Urinary bladder (tissue), 3 donors: ENCODE measurements at regions not wholly inside any gene's neighbourhood (a gene's known extent, or its start where the extent isn't known, plus 50 kb on each side); places are given as distances from the start of the nearest gene placed in this dataset.
A peak's percentile ranks its signal among the peaks of the same experiment; 100 is the strongest.

Experiments used
- DNase-seq: peaks from one replicate; pipeline ENCODE4 v3.0.0-alpha.2; 2015; ENCODE audit errors: extremely low spot score
- H3K27ac ChIP-seq: one replicate; pipeline ENCODE4 v1.5.1; 2013; ENCODE audit warnings: low read depth, mild to moderate bottlenecking, moderate library complexity
- H3K36me3 ChIP-seq: one replicate; pipeline ENCODE4 v1.6.1; 2013; ENCODE audit warnings: mild to moderate bottlenecking, moderate library complexity; ENCODE audit not compliant: insufficient read depth
- H3K4me1 ChIP-seq: one replicate; pipeline ENCODE4 v1.6.1; 2013; ENCODE audit warnings: mild to moderate bottlenecking, moderate library complexity; ENCODE audit not compliant: insufficient read depth
- H3K4me3 ChIP-seq: one replicate; pipeline ENCODE4 v1.5.1; 2013; ENCODE audit warnings: low read depth, low read length
- WGBS: extraction: QIAGEN DNeasy Blood & Tissue Kit; methylation state at CpG from one replicate; pipeline ENCODE4 v1.1.7; 2013; 5-methylcytosine and 5-hydroxymethylcytosine counted together
- donor health status: healthy with polysubstance abuse.
- donor health status: healthy.

DNA sequence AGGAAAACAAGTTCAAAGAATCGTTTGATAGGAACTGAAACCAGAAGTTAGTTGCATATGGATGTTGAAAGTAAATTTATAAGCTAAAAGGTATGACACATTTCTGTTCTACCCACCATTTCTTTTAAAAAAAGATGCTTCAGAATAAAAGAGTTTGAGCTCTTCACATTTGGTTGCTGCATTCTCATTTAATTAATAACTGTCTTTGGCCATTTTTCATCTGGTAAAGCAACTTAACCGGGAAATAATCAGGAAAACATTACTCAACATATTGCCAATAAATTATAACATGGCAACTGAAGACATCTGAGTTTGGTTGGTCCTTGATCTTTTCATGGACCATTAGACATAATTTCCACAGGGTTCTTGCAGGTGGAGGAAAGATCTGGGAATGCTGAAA, 180.2 kb upstream of the TWIST2 start:
- H3K27ac ChIP-seq, result no peak overlapping the region
- no peaks in the 10 kb centered on the region for H3K4me1 ChIP-seq
- H3K4me3 ChIP-seq, result no peak overlapping the region
- DNase-seq, result no peak
- H3K36me3 ChIP-seq, result no peaks in the 10 kb centered on the region
- 62% methylated on average over 2 of the region's 2 CpGs for WGBS

GRCh38 chr2:238668426-238668825, 179.5 kb upstream of the TWIST2 start:
- Histone ChIP-seq H3K4me3 (no peak overlapping the region), H3K4me1 (no peaks in the 10 kb centered on the region), H3K36me3 (no peaks in the 10 kb centered on the region), H3K27ac (no peak overlapping the region)
- no peak for DNase-seq
- WGBS, result 87% methylated on average over 1 of the region's 1 CpG

DNA sequence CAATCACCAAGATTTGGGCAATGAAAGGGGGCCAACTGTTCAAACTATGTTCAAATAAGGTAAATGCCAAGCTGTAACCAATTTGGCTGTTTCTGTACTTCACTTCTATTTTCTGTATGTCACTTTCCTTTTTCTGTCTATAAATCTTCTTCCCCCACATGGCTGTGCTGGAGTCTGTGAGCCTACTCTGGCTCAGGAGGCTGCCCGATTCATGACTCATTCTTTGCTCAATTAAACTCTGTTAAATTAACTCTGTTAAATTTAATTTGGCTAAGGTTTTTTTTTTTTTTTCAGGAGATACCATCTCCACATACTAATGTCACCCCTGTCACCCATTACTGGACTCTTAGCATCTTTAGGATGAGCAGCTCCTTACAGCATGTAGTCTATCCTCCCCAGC, 178.8 kb upstream of the TWIST2 start:
- Histone ChIP-seq H3K4me3 (no peak overlapping the region), H3K36me3 (no peaks in the 10 kb centered on the region), H3K27ac (no peak overlapping the region), H3K4me1 (no peaks in the 10 kb centered on the region)
- no peak for DNase-seq
- WGBS, result 93% methylated on average over 1 of the region's 1 CpG

DNA sequence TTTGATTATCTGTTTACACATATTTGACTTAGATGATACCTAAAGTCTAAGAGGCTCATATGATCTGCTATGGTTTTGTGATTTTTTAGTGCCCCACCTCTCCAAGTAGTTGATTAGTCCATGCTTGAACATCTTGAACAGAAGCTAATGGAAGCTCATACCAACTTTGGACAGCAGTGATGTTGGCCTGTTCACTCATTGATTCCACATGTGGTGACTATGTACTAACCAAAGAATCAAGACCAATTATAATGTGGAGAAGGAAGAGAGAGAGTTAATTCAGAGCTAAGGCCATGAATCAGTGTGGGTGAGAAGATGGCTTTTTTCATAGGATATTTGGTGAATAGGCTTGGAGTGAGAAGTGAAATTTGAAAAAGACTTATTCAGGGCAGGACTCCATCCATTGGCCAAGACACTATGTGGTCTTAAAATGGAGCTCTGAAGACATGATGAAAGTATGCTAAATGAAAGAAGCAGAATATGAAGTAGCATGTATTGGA, 178.3 kb upstream of the TWIST2 start:
- Histone ChIP-seq H3K27ac (no peak overlapping the region), H3K4me1 (no peaks in the 10 kb centered on the region), H3K4me3 (no peak overlapping the region), H3K36me3 (no peaks in the 10 kb centered on the region)
- no peak for DNase-seq

DNA sequence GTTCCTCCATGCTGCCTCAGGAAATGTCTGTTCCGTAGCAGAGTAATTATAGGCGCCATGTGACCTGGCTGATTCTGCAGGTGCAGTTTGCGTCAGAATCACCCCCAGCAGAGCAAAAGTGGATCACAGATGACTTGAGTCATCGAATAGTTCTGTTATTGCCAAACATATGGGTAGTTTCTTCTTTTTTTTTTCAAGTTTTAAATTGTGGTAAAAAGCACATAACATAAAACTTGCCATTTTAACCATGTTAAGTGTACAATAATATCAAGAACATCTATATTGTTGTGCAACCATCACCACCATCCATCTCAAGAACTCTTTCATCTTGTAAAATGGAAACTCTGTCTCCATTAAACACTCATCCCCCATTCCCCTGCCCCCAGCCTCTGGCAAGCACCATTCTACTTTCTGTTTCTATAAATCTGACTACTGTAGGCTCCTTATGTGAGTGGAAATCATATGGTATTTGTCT, 177.7 kb upstream of the TWIST2 start:
- H3K36me3 ChIP-seq, result no peaks in the 10 kb centered on the region
- H3K4me3 ChIP-seq, result no peak overlapping the region
- no peaks in the 10 kb centered on the region for H3K4me1 ChIP-seq
- no peak for DNase-seq
- no peak overlapping the region for H3K27ac ChIP-seq
- WGBS, result 81% methylated on average over 4 of the region's 4 CpGs

DNA sequence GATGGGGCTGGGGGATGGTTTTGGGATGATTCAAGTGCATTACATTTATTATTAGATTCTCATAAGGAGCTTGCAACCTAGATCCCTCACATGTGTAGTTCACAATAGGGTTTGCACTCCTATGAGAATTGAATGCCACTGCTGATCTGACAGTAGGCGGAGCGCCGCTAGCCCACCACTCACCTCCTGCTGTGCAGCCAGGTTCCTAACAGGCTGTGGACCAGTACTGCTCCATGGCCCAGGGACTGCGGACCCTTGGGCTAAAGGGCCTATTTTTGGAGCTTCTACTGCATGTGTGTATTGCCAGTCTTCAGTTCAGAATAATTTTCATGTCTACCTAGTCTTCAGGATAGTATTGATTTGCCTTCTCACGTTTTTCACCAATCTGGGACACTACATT, 165.3 kb upstream of the TWIST2 start:
- no peak overlapping the region for H3K4me3 ChIP-seq
- no peaks in the 10 kb centered on the region for H3K36me3 ChIP-seq
- H3K4me1 ChIP-seq, result no peaks in the 10 kb centered on the region
- no peak for DNase-seq
- WGBS, result 97% methylated on average over 5 of the region's 5 CpGs
- no peak overlapping the region for H3K27ac ChIP-seq

DNA sequence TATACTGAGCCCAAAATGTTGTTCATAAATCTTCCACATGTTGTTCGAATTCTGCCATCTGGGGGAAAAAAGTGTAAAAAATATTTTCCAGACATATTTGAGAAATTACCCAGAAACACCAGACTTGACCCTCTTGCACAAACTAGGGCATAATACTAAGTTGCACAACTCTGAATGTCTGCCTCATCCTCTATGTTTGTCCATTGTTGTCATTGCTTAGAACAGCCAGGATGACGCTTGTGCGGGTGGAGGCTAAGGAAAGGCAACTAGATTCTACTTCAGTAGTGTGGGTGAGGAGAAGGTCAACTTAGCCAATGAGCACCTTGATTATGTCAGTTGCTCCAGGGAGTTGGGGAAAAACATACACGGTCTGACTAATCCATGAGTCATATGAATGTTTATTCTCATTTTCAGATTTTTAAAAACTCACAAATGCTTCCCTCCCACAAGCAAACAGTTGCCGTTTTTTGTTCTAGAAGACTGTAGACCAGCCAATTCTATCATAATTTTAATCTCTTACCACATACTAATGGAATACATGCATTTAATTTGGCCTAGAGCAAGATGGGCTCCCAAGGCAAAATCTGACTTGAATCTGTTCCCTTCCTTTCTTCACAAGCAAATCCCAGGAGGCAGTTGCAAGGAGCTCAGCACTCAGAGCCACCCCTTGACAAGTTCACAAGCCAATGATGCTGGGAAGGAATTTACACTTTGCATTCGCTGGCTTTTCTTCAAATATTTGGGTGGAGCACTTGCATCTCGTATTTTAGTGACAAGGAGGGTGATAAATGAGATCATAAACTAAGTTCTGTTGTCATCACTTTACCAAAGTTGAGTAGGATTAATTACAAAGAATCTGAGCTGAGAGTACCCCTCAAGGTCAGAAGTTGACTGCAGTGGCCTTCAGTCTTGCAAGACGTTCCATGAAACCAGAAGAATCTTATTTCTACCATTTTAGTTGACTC, 163.2 kb upstream of the TWIST2 start:
- H3K36me3 ChIP-seq, result no peaks in the 10 kb centered on the region
- WGBS, result 34% methylated on average over 8 of the region's 8 CpGs
- H3K4me3 ChIP-seq, result no peak overlapping the region
- no peak overlapping the region for H3K27ac ChIP-seq
- peak; percentile 39 for DNase-seq
- H3K4me1 ChIP-seq, result no peaks in the 10 kb centered on the region

GRCh38 chr2:238685327-238685709, 162.6 kb upstream of the TWIST2 start:
- Histone ChIP-seq H3K4me1 (no peaks in the 10 kb centered on the region), H3K27ac (no peak overlapping the region), H3K36me3 (no peaks in the 10 kb centered on the region), H3K4me3 (no peak overlapping the region)
- WGBS, result 97% methylated on average over 4 of the region's 4 CpGs
- no peak for DNase-seq

GRCh38 chr2:238685713-238686112, 162.2 kb upstream of the TWIST2 start:
- no peaks in the 10 kb centered on the region for H3K36me3 ChIP-seq
- WGBS, result 82% methylated on average over 2 of the region's 2 CpGs
- H3K27ac ChIP-seq, result no peak overlapping the region
- DNase-seq, result no peak
- no peaks in the 10 kb centered on the region for H3K4me1 ChIP-seq
- H3K4me3 ChIP-seq, result no peak overlapping the region

GRCh38 chr2:238686223-238686622, 161.7 kb upstream of the TWIST2 start:
- 93% methylated on average over 7 of the region's 7 CpGs for WGBS
- Histone ChIP-seq H3K27ac (no peak overlapping the region), H3K4me1 (no peaks in the 10 kb centered on the region), H3K36me3 (no peaks in the 10 kb centered on the region), H3K4me3 (no peak overlapping the region)
- no peak for DNase-seq

- DNase-seq, result no peak
- H3K27ac ChIP-seq, result no peak overlapping the region
- H3K4me1 ChIP-seq, result no peaks in the 10 kb centered on the region
- WGBS, result 88% methylated on average over 24 of the region's 24 CpGs
- H3K4me3 ChIP-seq, result no peak overlapping the region
- H3K36me3 ChIP-seq, result no peaks in the 10 kb centered on the region
These were observed 159.4 kb upstream of the TWIST2 start for GRCh38 chr2:238688193-238689153.

GRCh38 chr2:238689331-238689730, 158.6 kb upstream of the TWIST2 start:
- Histone ChIP-seq H3K4me3 (no peak overlapping the region), H3K36me3 (no peaks in the 10 kb centered on the region), H3K4me1 (no peaks in the 10 kb centered on the region), H3K27ac (no peak overlapping the region)
- 87% methylated on average over 2 of the region's 2 CpGs for WGBS
- DNase-seq, result no peak

- no peaks in the 10 kb centered on the region for H3K36me3 ChIP-seq
- no peak overlapping the region for H3K27ac ChIP-seq
- no peak overlapping the region for H3K4me3 ChIP-seq
- H3K4me1 ChIP-seq, result no peaks in the 10 kb centered on the region
- 89% methylated on average over 7 of the region's 7 CpGs for WGBS
- DNase-seq, result no peak
These were observed 158.0 kb upstream of the TWIST2 start for GRCh38 chr2:238689871-238690389.
